ENCODE measurements at regions not wholly inside any gene's neighbourhood (a gene's known extent, or its start where the extent isn't known, plus 50 kb on each side); places are given as distances from the start of the nearest gene placed in this dataset.

GRCh38 chr6:44620922-44621321, 233.4 kb downstream of the CDC5L start:
- no peaks in the 10 kb centered on the region for H3K36me3 ChIP-seq (ENCODE audit: insufficient read depth, low read length)
- H3K27ac ChIP-seq (ENCODE audit: low read length), result no peak overlapping the region
- no peak overlapping the region for H3K4me2 ChIP-seq (ENCODE audit: low read length)
- H3K79me2 ChIP-seq (replicated peaks; ENCODE audit: insufficient read depth, low read length), result no peaks in the 10 kb centered on the region
- no peaks in the 10 kb centered on the region for H3K27me3 ChIP-seq (ENCODE audit: insufficient read depth, low read depth, low read length)
- H4K20me1 ChIP-seq (ENCODE audit: insufficient read depth), result no peaks in the 10 kb centered on the region
- no peaks in the 10 kb centered on the region for H3K9me2 ChIP-seq (ENCODE audit: insufficient read depth, low read length)
- H3K4me3 ChIP-seq (ENCODE audit: low read length), result no peak overlapping the region
- no peak overlapping the region for H2AFZ ChIP-seq (ENCODE audit: low read depth, low read length)
- H3F3A ChIP-seq (ENCODE audit: insufficient read depth, low read length, poor library complexity, severe bottlenecking), result no peaks in the 10 kb centered on the region
- H3K9ac ChIP-seq (ENCODE audit: low read length), result no peak overlapping the region
- no peaks in the 10 kb centered on the region for H3K9me3 ChIP-seq (ENCODE audit: low read length)
- TF ChIP-seq MXI1 (conservative IDR thresholded peaks at IDR 0.05; ENCODE audit: poor library complexity, severe bottlenecking) (no peak), POLR2AphosphoS5 (IDR thresholded peaks at IDR 0.05) (no peak), SMC3 (conservative IDR thresholded peaks at IDR 0.05; ENCODE audit: poor library complexity) (no peak), CTCF (IDR thresholded peaks at IDR 0.05; ENCODE audit: poor library complexity, severe bottlenecking) (no peak), EP300 (conservative IDR thresholded peaks at IDR 0.05; ENCODE audit: poor library complexity, severe bottlenecking) (no peak), RAD21 (conservative IDR thresholded peaks at IDR 0.05) (no peak), TAF1 (IDR thresholded peaks at IDR 0.05; ENCODE audit: low read depth) (no peak), EZH2 (IDR thresholded peaks at IDR 0.05; ENCODE audit: borderline replicate concordance, insufficient read depth, low read length, poor library complexity, severe bottlenecking) (no peak), REST (IDR thresholded peaks at IDR 0.05; ENCODE audit: borderline replicate concordance) (no peak)

GRCh38 chr6:44621846-44622245, 234.3 kb downstream of the CDC5L start:
- Histone ChIP-seq H2AFZ (ENCODE audit: low read depth, low read length) (no peak overlapping the region), H3F3A (ENCODE audit: insufficient read depth, low read length, poor library complexity, severe bottlenecking) (no peaks in the 10 kb centered on the region), H3K4me3 (ENCODE audit: low read length) (no peak overlapping the region), H3K9me3 (ENCODE audit: low read length) (no peaks in the 10 kb centered on the region), H4K20me1 (ENCODE audit: insufficient read depth) (no peaks in the 10 kb centered on the region), H3K9ac (ENCODE audit: low read length) (no peak overlapping the region), H3K9me2 (ENCODE audit: insufficient read depth, low read length) (no peaks in the 10 kb centered on the region), H3K4me2 (ENCODE audit: low read length) (no peak overlapping the region), H3K27me3 (ENCODE audit: insufficient read depth, low read depth, low read length) (no peaks in the 10 kb centered on the region), H3K27ac (ENCODE audit: low read length) (no peak overlapping the region), H3K36me3 (ENCODE audit: insufficient read depth, low read length) (no peaks in the 10 kb centered on the region), H3K79me2 (replicated peaks; ENCODE audit: insufficient read depth, low read length) (no peaks in the 10 kb centered on the region)
- TF ChIP-seq SMC3 (conservative IDR thresholded peaks at IDR 0.05; ENCODE audit: poor library complexity) (no peak), TAF1 (IDR thresholded peaks at IDR 0.05; ENCODE audit: low read depth) (no peak)

- Histone ChIP-seq H3K79me2 (replicated peaks; ENCODE audit: insufficient read depth, low read length) (no peaks in the 10 kb centered on the region), H3K4me3 (ENCODE audit: low read length) (no peak overlapping the region), H3K4me2 (ENCODE audit: low read length) (no peak overlapping the region), H3K27ac (ENCODE audit: low read length) (no peak overlapping the region), H4K20me1 (ENCODE audit: insufficient read depth) (no peaks in the 10 kb centered on the region), H3K9ac (ENCODE audit: low read length) (no peak overlapping the region), H3F3A (ENCODE audit: insufficient read depth, low read length, poor library complexity, severe bottlenecking) (no peaks in the 10 kb centered on the region), H3K9me3 (ENCODE audit: low read length) (no peaks in the 10 kb centered on the region), H3K9me2 (ENCODE audit: insufficient read depth, low read length) (no peaks in the 10 kb centered on the region), H3K27me3 (ENCODE audit: insufficient read depth, low read depth, low read length) (no peaks in the 10 kb centered on the region), H3K36me3 (ENCODE audit: insufficient read depth, low read length) (no peaks in the 10 kb centered on the region), H2AFZ (ENCODE audit: low read depth, low read length) (no peak overlapping the region)
- TF ChIP-seq MXI1 (conservative IDR thresholded peaks at IDR 0.05; ENCODE audit: poor library complexity, severe bottlenecking), result no peak
- TF ChIP-seq POLR2AphosphoS5 (IDR thresholded peaks at IDR 0.05), result no peak
- TF ChIP-seq TAF1 (IDR thresholded peaks at IDR 0.05; ENCODE audit: low read depth), result no peak
- TF ChIP-seq CTCF (IDR thresholded peaks at IDR 0.05; ENCODE audit: poor library complexity, severe bottlenecking), result no peak
- no peak for TF ChIP-seq EZH2 (IDR thresholded peaks at IDR 0.05; ENCODE audit: borderline replicate concordance, insufficient read depth, low read length, poor library complexity, severe bottlenecking)
- TF ChIP-seq SMC3 (conservative IDR thresholded peaks at IDR 0.05; ENCODE audit: poor library complexity), result no peak
- TF ChIP-seq REST (IDR thresholded peaks at IDR 0.05; ENCODE audit: borderline replicate concordance), result no peak
- no peak for TF ChIP-seq RAD21 (conservative IDR thresholded peaks at IDR 0.05)
- TF ChIP-seq EP300 (conservative IDR thresholded peaks at IDR 0.05; ENCODE audit: poor library complexity, severe bottlenecking), result no peak
Measured at GRCh38 chr6:44622555-44622954, 235.0 kb downstream of the CDC5L start.

All from neural cell (in vitro differentiated cells).